ENCODE measurements at regions not wholly inside any gene's neighbourhood (a gene's known extent, or its start where the extent isn't known, plus 50 kb on each side); places are given as distances from the start of the nearest gene placed in this dataset.

DNA sequence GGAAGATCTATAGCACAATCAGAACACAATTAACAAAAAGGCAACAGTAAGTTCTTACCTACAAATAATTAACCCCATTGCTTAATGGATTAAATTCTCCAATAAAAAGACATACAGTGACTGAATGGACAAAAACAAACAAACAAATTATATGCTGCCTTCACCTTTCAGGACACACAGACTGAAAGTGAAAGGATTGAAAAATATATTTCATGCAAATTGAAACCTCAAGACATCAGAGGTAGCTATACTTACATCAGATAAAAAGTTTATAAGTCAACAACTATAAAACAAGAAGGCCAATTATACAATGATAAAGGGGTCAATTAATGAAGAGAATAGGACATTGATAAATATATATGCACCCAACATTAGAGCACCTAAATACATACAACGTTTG is 741.2 kb upstream of the FAM98A start:
- TF ChIP-seq, protein P1, sequence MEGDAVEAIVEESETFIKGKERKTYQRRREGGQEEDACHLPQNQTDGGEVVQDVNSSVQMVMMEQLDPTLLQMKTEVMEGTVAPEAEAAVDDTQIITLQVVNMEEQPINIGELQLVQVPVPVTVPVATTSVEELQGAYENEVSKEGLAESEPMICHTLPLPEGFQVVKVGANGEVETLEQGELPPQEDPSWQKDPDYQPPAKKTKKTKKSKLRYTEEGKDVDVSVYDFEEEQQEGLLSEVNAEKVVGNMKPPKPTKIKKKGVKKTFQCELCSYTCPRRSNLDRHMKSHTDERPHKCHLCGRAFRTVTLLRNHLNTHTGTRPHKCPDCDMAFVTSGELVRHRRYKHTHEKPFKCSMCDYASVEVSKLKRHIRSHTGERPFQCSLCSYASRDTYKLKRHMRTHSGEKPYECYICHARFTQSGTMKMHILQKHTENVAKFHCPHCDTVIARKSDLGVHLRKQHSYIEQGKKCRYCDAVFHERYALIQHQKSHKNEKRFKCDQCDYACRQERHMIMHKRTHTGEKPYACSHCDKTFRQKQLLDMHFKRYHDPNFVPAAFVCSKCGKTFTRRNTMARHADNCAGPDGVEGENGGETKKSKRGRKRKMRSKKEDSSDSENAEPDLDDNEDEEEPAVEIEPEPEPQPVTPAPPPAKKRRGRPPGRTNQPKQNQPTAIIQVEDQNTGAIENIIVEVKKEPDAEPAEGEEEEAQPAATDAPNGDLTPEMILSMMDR (IDR thresholded peaks at IDR 0.05 in 2 of 3, conservative IDR thresholded peaks at IDR 0.05 in 1 of 3; ENCODE audit: control insufficient read depth in 2 of 3, extremely low read depth in 1 of 3, insufficient read depth in 1 of 3, low read depth in 3 of 3, low read length in 3 of 3): no peak
- TF ChIP-seq POLR2A (IDR thresholded peaks at IDR 0.05; ENCODE audit: low read depth, low read length) (no peak), EZH2 (IDR thresholded peaks at IDR 0.05; ENCODE audit: borderline replicate concordance, control insufficient read depth, low read depth, low read length) (no peak), CEBPB (IDR thresholded peaks at IDR 0.05; ENCODE audit: borderline replicate concordance in 1 of 2, low read depth in 2 of 2, low read length in 2 of 2) (no peak)

Data from GM12878 (cell line).